Uterus (tissue), 2 donors: ENCODE measurements at regions not wholly inside any gene's neighbourhood (a gene's known extent, or its start where the extent isn't known, plus 50 kb on each side); places are given as distances from the start of the nearest gene placed in this dataset.

Source experiments
- CTCF ChIP-seq, 4 experiments: fragments of 200-600 bp in 2 of 4; fragments of 450-650 bp in 2 of 4; sonication (generic) in 2 of 4; IDR thresholded peaks; one replicate each; pipeline ENCODE4 v1.5.1; 2016 to 2019; ENCODE audit warnings: antibody characterized with exemption in 4 of 4, mild to moderate bottlenecking in 2 of 4, moderate library complexity in 1 of 4
- POLR2A ChIP-seq, 2 donors: fragments of 450-650 bp; IDR thresholded peaks; one replicate each; pipeline ENCODE4 v1.6.1; 2016; ENCODE audit warnings: antibody characterized with exemption in 2 of 2, mild to moderate bottlenecking in 1 of 2, moderate library complexity in 1 of 2

- no peak for TF ChIP-seq CTCF (IDR thresholded peaks at IDR 0.05)
- TF ChIP-seq POLR2A (IDR thresholded peaks at IDR 0.05), result no peak
Observed at GRCh38 chr4:143084566-143084965, 100.2 kb upstream of the USP38 start.
